HEK293 (cell line): ENCODE measurements at regions not wholly inside any gene's neighbourhood (a gene's known extent, or its start where the extent isn't known, plus 50 kb on each side); places are given as distances from the start of the nearest gene placed in this dataset.

Experiments used
- CTCF ChIA-PET: fragments of 350-600 bp; formaldehyde crosslinking; extraction: SDS; loops from one replicate; lab custom pipeline; 2021; ENCODE audit warnings: antibody characterized with exemption; lab: Yijun Ruan, JAX
- POLR2A ChIA-PET: fragments of 300-600 bp; formaldehyde crosslinking; extraction: SDS; loops from one replicate; lab custom pipeline; 2020; ENCODE audit warnings: antibody characterized with exemption, inconsistent platforms; lab: Yijun Ruan, JAX
- H3K27ac ChIP-seq: fragments of 200-500 bp; sonication (Bioruptor generic); 2 replicates; pipeline ENCODE4 v1.5.1; 2014; ENCODE audit warnings: low read depth, low read length, control low read depth, inconsistent platforms; ENCODE audit errors: extremely low read depth
- H3K36me3 ChIP-seq, 2 experiments: fragments of 200-500 bp in 1 of 2; sonication (Bioruptor generic) in 1 of 2; 1 replicate in 1 of 2; 2 replicates in 1 of 2; pipeline ENCODE4 v1.5.1; 2014 to 2017; ENCODE audit warnings: inconsistent platforms in 2 of 2, low read length in 2 of 2; ENCODE audit not compliant: control insufficient read depth in 2 of 2, insufficient read depth in 1 of 2
- H3K4me1 ChIP-seq: fragments of 200-500 bp; sonication (Bioruptor generic); 2 replicates; pipeline ENCODE4 v1.5.1; 2014; ENCODE audit warnings: mild to moderate bottlenecking, low read length, inconsistent platforms; ENCODE audit not compliant: control insufficient read depth, insufficient read depth
- H3K4me3 ChIP-seq: 2 replicates; pipeline ENCODE4 v1.5.1; 2011; ENCODE audit warnings: low read depth, mild to moderate bottlenecking, control low read depth, low read length, moderate library complexity
- H3K9me3 ChIP-seq: fragments of 200-500 bp; sonication (Bioruptor generic); 2 replicates; pipeline ENCODE4 v1.5.1; 2014; ENCODE audit warnings: low read depth, low read length, inconsistent platforms; ENCODE audit not compliant: control insufficient read depth, insufficient read depth
- BCL6B ChIP-seq: fragments of 450-650 bp; formaldehyde crosslinking; IDR thresholded peaks from 2 replicates; pipeline ENCODE4 v1.5.1; 2017; ENCODE audit warnings: missing biosample characterization, missing genetic modification characterization
- GFI1B ChIP-seq: fragments of 450-650 bp; formaldehyde crosslinking; IDR thresholded peaks from 2 replicates; pipeline ENCODE4 v1.5.1; 2016; ENCODE audit warnings: missing biosample characterization, missing genetic modification characterization
- SETDB1 ChIP-seq: IDR thresholded peaks from one replicate; pipeline ENCODE4 v1.6.1; 2017; ENCODE audit warnings: mild to moderate bottlenecking, low read length, moderate library complexity, mixed read lengths; ENCODE audit not compliant: insufficient read length
- SP3 ChIP-seq: fragments of 450-650 bp; formaldehyde crosslinking; IDR thresholded peaks from 2 replicates; pipeline ENCODE4 v1.5.1; 2016; ENCODE audit warnings: missing biosample characterization, missing genetic modification characterization
- TSHZ1 ChIP-seq: fragments of 450-650 bp; formaldehyde crosslinking; IDR thresholded peaks from 2 replicates; pipeline ENCODE4 v1.5.1; 2016; ENCODE audit warnings: missing biosample characterization, missing genetic modification characterization, borderline replicate concordance
- ZBTB1 ChIP-seq: fragments of 450-650 bp; formaldehyde crosslinking; IDR thresholded peaks from 2 replicates; pipeline ENCODE4 v1.5.1; 2016; ENCODE audit warnings: missing biosample characterization, missing genetic modification characterization
- ZBTB11 ChIP-seq: fragments of 450-650 bp; formaldehyde crosslinking; conservative IDR thresholded peaks from 2 replicates; pipeline ENCODE4 v1.5.1; 2016; ENCODE audit warnings: low read depth, missing biosample characterization, missing genetic modification characterization
- ZNF174 ChIP-seq: fragments of 450-650 bp; formaldehyde crosslinking; IDR thresholded peaks from 2 replicates; pipeline ENCODE4 v1.5.0; 2017; ENCODE audit warnings: missing biosample characterization, mild to moderate bottlenecking, missing genetic modification characterization
- ZNF280D ChIP-seq: fragments of 450-650 bp; formaldehyde crosslinking; IDR thresholded peaks from 2 replicates; pipeline ENCODE4 v1.5.1; 2016; ENCODE audit warnings: missing biosample characterization, missing genetic modification characterization
- ZNF335 ChIP-seq: fragments of 450-650 bp; formaldehyde crosslinking; conservative IDR thresholded peaks from 2 replicates; pipeline ENCODE4 v1.5.1; 2016; ENCODE audit warnings: missing biosample characterization, missing genetic modification characterization
- ZNF433 ChIP-seq: fragments of 450-650 bp; formaldehyde crosslinking; IDR thresholded peaks from 2 replicates; pipeline ENCODE4 v1.5.1; 2016; ENCODE audit warnings: missing biosample characterization, missing genetic modification characterization, low read depth
- ZNF518A ChIP-seq: fragments of 450-650 bp; formaldehyde crosslinking; conservative IDR thresholded peaks from 2 replicates; pipeline ENCODE4 v1.5.1; 2016; ENCODE audit warnings: low read depth, missing biosample characterization, missing genetic modification characterization
- ZNF561 ChIP-seq: fragments of 450-650 bp; IDR thresholded peaks from 2 replicates; pipeline ENCODE4 v1.5.1; 2018; ENCODE audit warnings: missing biosample characterization, missing genetic modification characterization, borderline replicate concordance
- ZNF626 ChIP-seq: fragments of 450-650 bp; sonication (Bioruptor Pico); formaldehyde crosslinking; IDR thresholded peaks from 2 replicates; pipeline ENCODE4 v1.5.1; 2018; ENCODE audit warnings: missing biosample characterization, missing genetic modification characterization, inconsistent platforms
- ZNF670 ChIP-seq: fragments of 450-650 bp; formaldehyde crosslinking; IDR thresholded peaks from 2 replicates; pipeline ENCODE4 v1.5.1; 2016; ENCODE audit warnings: missing biosample characterization, missing genetic modification characterization, low read depth
- ZNF792 ChIP-seq: fragments of 450-650 bp; formaldehyde crosslinking; IDR thresholded peaks from 2 replicates; pipeline ENCODE4 v1.5.1; 2016; ENCODE audit warnings: missing biosample characterization, missing genetic modification characterization

- TF ChIP-seq ZBTB11: no peak
- TF ChIP-seq ZNF335 (tag by site-specific recombination): no peak
- no peak for TF ChIP-seq SP3
- no peak for TF ChIP-seq GFI1B (tag by site-specific recombination)
- no peak for TF ChIP-seq BCL6B (tag by site-specific recombination)
These were observed 553.4 kb downstream of the LTN1 start (continued) for GRCh38 chr21:28439251-28439650.

GRCh38 chr21:28437061-28437460 lies 555.6 kb downstream of the LTN1 start:
- ChIA-PET POLR2A (no interaction called here), CTCF (no interaction called here)
- Histone ChIP-seq H3K4me1 (no peaks in the 10 kb centered on the region), H3K9me3 (no peaks in the 10 kb centered on the region), H3K4me3 (no peak overlapping the region), H3K36me3 (no peaks in the 10 kb centered on the region), H3K27ac (no peak overlapping the region)
- no peak for TF ChIP-seq ZNF626 (tag by site-specific recombination)
- no peak for TF ChIP-seq ZBTB1 (tag by site-specific recombination)
- TF ChIP-seq ZNF670 (tag by site-specific recombination): no peak
- TF ChIP-seq ZNF518A: no peak
- TF ChIP-seq ZNF174: no peak
- no peak for TF ChIP-seq ZNF792 (tag by site-specific recombination)
- TF ChIP-seq TSHZ1: no peak
- no peak for TF ChIP-seq SETDB1
- no peak for TF ChIP-seq ZNF433 (tag by site-specific recombination)
- TF ChIP-seq ZNF561 (tag by site-specific recombination): no peak
- no peak for TF ChIP-seq ZBTB11
- no peak for TF ChIP-seq ZNF280D (tag by site-specific recombination)
